ENCODE measurements at regions not wholly inside any gene's neighbourhood (a gene's known extent, or its start where the extent isn't known, plus 50 kb on each side); places are given as distances from the start of the nearest gene placed in this dataset.
"Not testable (repeated sequence)": the region's sequence is repeated elsewhere in the genome, so short reads cannot be mapped to it uniquely, and the experiment has no call there.

DNA sequence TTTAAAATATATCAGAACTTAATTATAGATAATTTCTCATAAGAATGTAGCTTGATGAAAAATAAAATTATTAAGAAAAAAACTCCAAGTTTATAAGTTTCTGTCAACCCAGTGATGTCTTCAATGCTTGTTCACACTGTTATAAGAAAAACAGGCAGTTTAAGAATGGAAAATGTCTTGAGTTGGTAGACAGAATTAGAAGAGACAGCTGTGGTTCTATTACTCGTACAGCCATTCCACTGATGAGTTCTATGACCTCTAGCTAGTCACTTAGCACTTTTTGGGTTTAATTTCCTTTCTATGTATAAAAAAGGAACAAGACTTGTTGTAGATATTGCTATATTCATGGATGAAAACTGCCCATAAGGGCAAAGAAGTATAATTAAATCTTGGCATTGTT, 1013.1 kb upstream of the ATXN8OS start:
- no peak for DNase-seq (ENCODE audit: low read depth)

GRCh38 chr13:69092615-69093322, 1014.9 kb upstream of the ATXN8OS start:
- no peak for DNase-seq (ENCODE audit: low read depth)

- no peak for DNase-seq (ENCODE audit: low read depth)
Observed at GRCh38 chr13:69077267-69077666, 1030.4 kb upstream of the ATXN8OS start.

DNA sequence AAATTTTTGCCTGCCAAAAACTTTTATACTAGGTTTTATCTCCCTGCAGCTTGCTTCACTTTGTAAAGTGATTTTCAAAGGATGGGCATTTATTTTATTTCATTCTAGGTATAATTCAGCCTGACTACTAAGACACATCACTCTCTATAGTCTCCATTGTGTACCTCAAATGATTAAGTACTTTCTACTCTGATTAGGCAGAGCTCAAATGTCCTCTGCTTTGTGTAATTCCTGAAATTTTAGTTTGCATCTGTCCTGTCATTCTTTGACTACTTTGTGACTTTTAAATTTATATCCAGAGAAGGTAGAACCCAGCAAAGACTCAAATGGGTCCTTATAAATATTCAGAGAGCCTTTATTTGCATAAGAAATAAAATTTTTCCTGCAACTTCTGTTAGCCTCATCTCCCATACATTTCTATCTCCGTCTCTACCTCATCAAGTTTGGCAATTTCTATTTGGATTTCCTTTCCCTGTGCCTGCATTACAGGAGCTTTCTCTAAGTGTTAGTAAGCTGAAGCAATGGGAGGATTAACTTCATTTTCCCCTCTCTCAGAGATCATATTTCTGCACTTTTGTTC, 1038.0 kb upstream of the ATXN8OS start:
- no peak for DNase-seq (ENCODE audit: low read depth)

- no peak for DNase-seq (ENCODE audit: low read depth)
Observed at GRCh38 chr13:69050696-69051095, 1056.9 kb upstream of the ATXN8OS start.

DNA sequence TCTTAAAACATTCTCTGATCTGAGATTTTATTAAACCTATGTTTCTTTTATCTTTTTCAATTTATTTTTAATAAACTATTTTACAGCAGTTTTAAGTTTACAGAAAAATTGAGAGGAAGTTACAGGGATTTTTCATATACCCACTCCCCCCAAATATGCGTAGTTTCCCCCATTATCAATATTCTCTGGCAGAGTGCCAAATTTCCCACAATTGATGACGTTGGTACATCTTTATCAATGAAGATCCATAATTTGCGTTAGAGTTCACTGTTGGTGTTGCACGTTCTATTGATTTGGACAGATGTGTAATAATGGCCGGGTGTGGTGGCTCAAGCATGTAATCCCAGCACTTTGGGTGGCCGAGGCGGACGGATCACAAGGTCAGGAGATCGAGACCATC, 1063.0 kb upstream of the ATXN8OS start:
- DNase-seq (ENCODE audit: low read depth): no peak

DNA sequence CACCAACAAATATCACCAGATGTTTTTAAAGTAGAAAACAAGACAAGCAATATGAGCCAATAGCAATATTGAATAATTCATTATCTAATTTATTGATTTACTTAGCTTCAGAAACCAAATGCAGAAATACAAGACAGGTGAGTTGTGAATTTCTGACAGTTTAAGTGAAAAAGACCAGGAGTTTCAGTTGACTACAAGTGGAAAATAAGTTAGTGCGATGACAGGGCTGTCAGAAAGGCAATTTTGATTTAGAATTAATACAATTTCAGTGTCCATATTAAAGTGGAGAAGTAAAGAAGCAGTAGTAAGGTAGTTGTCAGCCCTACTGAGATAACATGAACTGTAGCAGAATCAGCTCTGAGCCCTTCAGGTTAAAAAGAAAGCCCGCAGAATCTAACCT, 1066.7 kb upstream of the ATXN8OS start:
- no peak for DNase-seq (ENCODE audit: low read depth)

GRCh38 chr13:69035771-69036170, 1071.9 kb upstream of the ATXN8OS start:
- no peak for DNase-seq (ENCODE audit: low read depth)

GRCh38 chr13:69028936-69029335, 1078.7 kb upstream of the ATXN8OS start:
- DNase-seq (ENCODE audit: low read depth): no peak

DNA sequence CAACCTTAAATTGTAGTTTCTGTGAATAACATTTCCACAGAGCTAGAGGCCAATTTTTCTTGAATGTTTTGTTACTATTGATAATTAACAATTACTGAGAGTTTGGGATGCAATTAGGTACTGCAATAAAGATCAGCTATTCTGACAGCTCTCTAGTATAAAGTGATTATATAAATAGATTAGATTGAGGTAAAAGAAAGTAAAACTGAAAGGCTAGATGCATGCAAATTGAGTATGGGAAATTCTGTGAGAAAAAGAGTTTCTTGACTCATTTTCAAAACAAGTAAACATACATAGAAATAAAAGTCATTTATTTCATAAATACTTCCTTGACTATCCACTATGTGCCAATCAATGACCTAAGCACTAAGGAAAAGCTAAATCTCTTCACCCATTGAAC, 1087.5 kb upstream of the ATXN8OS start:
- no peak for DNase-seq (ENCODE audit: low read depth)

GRCh38 chr13:69018173-69018572, 1089.5 kb upstream of the ATXN8OS start:
- not testable (repeated sequence) for DNase-seq (ENCODE audit: low read depth)

DNA sequence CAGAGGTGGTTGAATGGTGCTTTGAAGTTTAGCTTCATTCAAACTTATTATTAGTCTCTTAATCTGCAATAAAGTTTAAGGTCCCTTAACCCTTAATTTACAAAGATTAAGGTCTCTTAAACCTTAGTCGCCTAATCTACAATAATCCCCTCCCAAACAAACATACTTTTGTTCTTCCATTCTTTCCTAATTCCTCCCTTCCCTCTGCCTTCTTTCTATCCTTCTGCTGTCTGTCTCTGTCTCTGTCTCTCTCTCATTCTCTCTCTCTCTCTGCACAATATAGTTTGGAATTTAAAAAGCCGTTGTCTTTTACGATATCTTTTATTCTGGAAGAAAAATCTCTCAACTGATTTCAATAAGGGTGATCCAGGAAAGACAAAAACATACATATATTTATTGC, 1096.8 kb upstream of the ATXN8OS start:
- no peak for DNase-seq (ENCODE audit: low read depth)

- DNase-seq (ENCODE audit: low read depth): no peak
Observed at GRCh38 chr13:69008499-69008898, 1099.1 kb upstream of the ATXN8OS start.

GRCh38 chr13:68998056-68998455, 1109.6 kb upstream of the ATXN8OS start:
- DNase-seq (ENCODE audit: low read depth): no peak

- DNase-seq (ENCODE audit: low read depth): no peak
Observed at GRCh38 chr13:68996668-68997025, 1111.0 kb upstream of the ATXN8OS start.

GRCh38 chr13:68995972-68996667, 1111.5 kb upstream of the ATXN8OS start:
- DNase-seq (ENCODE audit: low read depth): no peak

DNA sequence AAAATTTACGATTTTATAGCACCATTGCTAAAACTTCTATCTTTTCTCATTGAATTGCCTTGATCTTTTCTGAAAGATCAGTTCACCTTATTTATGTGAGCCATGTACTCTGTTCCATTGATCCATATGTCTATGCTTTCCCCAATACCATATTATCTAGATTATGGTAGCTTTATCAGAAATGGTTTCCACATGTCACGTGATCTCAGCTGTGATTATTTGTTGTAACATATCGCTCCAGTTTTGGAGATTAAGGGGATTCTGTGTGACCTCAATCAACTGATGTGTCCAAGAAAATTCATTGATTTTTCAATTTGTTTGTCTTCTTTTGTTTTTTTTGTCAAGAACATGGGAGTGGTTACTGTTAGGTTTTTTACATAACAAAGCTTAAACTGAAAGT, 1114.5 kb upstream of the ATXN8OS start:
- no peak for DNase-seq (ENCODE audit: low read depth)

DNA sequence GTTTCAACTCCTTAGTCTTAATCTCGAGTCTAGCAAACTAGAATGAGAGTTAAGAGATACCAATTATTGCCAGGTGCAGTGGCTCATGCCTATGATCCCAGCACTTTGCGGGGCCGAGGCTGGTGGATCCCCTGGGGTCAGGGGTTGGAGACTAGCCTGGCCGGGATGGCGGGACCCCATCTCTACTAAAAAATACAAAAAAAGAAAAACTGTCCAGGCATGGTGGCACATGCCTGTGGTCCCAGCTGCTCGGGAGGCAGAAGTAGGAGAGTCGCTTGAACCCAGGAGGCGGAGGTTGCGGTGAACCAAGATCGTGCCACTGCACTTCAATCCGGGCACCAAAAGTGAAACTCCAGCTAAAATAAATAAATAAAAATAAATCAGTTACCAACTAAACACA, 1119.5 kb upstream of the ATXN8OS start:
- no peak for DNase-seq (ENCODE audit: low read depth)

DNA sequence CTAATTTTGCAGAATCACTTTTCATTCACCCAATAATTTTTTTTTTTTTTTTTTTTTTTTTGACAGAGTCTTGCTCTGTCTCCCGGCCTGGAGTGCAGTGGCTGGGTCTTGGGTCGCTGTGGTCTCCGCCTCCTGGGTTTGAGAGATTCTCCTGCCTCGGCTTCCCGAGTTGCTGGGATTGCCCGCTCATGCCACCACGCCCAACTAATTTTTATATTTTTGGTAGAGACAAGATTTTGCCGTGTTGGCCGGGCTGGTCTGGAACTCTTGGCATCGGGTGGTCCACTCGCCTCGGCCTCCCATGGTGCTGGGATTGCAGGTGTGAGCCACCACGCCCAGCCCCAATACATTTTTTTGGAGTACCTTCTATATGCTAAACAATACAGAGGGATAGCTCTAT, 1120.0 kb upstream of the ATXN8OS start:
- DNase-seq (ENCODE audit: low read depth): no peak

- no peak for DNase-seq (ENCODE audit: low read depth)
Observed at GRCh38 chr13:68984688-68985319, 1122.8 kb upstream of the ATXN8OS start.

GRCh38 chr13:68982961-68983619, 1124.5 kb upstream of the ATXN8OS start:
- DNase-seq (ENCODE audit: low read depth): no peak

GRCh38 chr13:68976287-68976686, 1131.3 kb upstream of the ATXN8OS start:
- DNase-seq (ENCODE audit: low read depth): no peak
